ENCODE measurements at regions not wholly inside any gene's neighbourhood (a gene's known extent, or its start where the extent isn't known, plus 50 kb on each side); places are given as distances from the start of the nearest gene placed in this dataset.
"Not testable (repeated sequence)": the region's sequence is repeated elsewhere in the genome, so short reads cannot be mapped to it uniquely, and the experiment has no call there.

DNA sequence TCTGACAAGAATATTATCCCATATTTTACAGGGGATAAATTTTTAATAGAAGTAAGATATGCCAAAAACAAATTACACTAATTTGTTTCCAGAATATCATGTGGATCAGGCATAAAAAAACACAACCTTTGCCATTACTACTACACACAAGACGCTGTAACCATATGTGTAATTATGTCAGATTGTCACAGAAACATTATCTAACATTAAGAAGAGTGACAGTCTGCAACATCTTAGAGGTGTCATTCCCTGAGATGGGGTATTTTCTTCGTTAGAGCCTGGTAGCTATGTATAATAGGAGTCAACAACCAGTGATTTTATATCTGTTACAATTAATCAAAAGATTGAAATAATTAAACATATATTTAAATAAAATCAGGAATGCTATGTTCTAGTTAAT, 518.9 kb downstream of the RERGL start:
- intact Hi-C loops (cut with DNase I) = no loop called here
- DNase-seq (ENCODE audit: low spot score) = no peak

DNA sequence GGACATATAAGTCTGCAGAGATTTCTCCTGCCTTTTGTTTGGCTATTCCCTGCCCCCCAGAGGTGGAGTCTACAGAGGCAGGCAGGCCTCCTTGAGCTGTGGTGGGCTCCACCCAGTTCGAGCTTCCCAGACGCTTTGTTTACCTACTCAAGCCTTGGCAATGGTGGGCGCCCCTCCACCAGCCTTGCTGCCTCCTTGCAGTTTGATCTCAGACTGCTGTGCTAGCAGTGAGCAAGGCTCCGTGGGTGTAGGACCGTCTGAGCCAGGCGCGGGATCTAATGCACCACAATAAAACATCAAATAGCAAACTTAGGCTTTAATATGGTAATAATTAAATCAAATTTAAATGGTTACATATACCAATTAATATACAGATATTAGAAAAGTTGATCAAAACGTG, 525.4 kb downstream of the RERGL start:
- peak; percentile 74 for DNase-seq (ENCODE audit: low spot score)
- intact Hi-C loops (cut with DNase I) = not testable (repeated sequence)

- DNase-seq (ENCODE audit: low spot score) = no peak
- intact Hi-C loops (cut with DNase I) = no loop called here
Measured at GRCh38 chr12:17550011-17550410, 540.0 kb downstream of the RERGL start.

GRCh38 chr12:17540921-17541320, 549.1 kb downstream of the RERGL start:
- intact Hi-C loops (cut with DNase I) = no loop called here
- DNase-seq (ENCODE audit: low spot score) = no peak

DNA sequence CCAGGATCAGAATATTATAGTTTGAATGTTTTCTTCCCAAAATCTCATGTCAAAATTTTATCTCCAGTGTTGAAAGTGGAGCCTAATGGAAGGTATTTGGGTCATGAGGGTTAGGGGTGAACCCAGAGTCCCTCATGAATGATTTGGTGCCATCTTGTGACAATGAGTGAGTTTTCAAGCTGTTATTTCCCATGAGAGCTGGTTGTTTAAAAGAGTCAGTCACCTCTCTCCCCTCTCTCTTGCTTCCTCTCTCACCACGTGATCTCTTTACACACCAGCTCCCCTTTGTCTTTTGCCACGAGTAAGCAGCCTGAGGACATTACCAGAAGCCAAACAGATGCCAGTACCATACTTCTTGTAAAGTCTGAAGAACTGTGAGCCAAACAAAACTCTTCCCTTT, 561.6 kb downstream of the RERGL start:
- intact Hi-C loops (cut with DNase I) = no loop called here

DNA sequence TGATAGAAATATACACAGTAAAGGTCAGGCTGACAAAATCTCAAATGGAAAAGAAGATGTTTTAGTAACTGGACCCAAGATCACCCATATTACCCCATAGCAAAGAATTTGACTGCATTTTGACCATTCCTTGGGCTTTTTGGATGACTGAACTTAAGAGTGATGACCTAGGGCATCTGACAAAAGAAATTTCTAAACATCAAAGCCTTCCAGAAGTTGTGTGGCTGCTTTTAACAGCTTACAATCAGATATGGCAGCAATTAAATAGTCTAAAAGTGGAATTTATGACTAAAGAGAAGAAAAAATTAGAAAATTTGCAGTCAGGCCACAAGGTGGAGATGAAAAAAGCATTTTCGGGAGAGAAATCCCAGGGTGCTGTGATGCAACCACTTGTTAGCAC, 563.0 kb downstream of the RERGL start:
- intact Hi-C loops (cut with DNase I) = no loop called here
- DNase-seq (ENCODE audit: low spot score) = no peak

More for the DNA sequence above, 561.6 kb downstream of the RERGL start:
- DNase-seq (ENCODE audit: low spot score) = no peak

GRCh38 chr12:17511369-17511768, 578.6 kb downstream of the RERGL start:
- intact Hi-C loops (cut with DNase I) = no loop called here
- no peak for DNase-seq (ENCODE audit: low spot score)

DNA sequence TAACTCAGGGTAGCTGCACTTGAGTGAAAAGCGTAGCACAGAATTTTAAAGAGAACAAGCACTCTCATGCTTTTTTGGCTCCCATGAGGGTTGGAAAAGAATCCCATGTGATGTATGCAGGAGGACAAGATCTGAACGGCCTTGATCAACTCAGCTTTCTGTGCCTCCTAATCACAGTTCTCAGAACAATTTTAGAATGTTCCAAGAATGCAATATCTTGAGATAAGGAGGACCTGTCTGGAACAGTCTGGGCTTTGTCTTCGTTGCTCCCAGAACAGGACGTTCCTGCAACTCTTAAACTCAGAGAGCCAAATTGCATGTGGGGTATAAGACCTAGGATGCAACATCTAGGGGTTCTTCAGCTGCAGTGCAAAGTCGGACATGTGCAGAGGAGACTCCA, 582.7 kb downstream of the RERGL start:
- DNase-seq (ENCODE audit: low spot score) = no peak
- intact Hi-C loops (cut with DNase I) = no loop called here

- intact Hi-C loops (cut with DNase I) = no loop called here
- DNase-seq (ENCODE audit: low spot score) = no peak
Measured at GRCh38 chr12:17503742-17504141, 586.3 kb downstream of the RERGL start.

DNA sequence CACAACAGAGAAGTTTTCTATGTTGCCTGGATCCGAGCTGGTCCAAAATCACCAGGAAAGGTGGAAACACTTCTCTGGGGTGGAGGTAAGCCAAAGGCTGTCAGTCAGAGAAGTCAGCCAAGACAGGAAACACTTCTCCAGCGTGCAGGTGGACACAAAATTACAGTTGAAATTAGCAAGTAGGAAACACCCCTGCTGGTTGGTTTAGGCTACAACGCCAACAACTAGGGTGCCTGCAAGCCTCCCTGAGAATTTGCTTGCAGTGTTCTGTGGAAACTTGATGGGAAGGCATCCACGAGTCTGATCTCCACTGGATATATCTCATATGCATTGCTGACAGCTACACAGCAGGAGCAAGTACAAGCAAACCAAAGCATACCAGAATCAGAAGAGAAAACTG, 600.5 kb downstream of the RERGL start:
- intact Hi-C loops (cut with DNase I) = no loop called here
- DNase-seq (ENCODE audit: low spot score) = no peak

DNA sequence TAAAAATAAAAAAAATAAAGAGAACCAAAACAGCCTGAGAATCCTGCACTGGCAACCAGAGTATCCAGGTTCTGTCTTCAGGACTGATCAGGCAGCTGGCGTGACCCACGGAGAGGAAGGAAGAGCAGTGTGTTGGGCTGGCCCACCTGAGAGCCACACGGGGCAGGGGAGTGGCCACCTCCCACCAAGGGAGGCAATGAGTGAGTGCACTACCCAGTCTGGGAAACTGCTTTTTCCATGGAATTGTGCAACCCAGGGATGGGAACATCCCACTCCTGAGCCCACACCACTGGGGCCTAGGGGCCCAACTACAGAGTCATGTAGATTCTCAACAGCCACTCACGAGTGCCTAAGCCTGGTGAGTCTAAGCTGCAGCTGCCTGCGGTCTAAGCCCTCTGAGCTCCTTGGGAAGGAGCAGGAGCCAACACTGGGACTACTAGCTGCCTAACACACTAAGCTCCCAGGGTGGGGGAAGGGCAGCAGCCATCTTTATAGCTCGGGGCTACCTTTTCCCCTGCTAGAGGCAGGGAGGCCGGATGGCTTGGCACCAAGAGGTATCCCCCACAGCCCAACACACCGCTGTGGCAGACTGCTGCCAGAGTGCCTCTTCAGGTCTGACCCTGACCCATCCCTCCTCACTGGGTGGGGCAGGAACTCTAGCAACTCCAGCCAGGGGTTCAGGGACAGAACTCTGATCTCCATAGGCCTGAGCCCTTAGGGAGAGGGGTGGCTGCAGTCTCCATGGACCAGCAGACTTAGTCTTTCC, 610.9 kb downstream of the RERGL start:
- intact Hi-C loops (cut with DNase I) = no loop called here
- DNase-seq (ENCODE audit: low spot score) = no peak

GRCh38 chr12:17470460-17470859, 619.5 kb downstream of the RERGL start:
- no peak for DNase-seq (ENCODE audit: low spot score)
- intact Hi-C loops (cut with DNase I) = no loop called here

DNA sequence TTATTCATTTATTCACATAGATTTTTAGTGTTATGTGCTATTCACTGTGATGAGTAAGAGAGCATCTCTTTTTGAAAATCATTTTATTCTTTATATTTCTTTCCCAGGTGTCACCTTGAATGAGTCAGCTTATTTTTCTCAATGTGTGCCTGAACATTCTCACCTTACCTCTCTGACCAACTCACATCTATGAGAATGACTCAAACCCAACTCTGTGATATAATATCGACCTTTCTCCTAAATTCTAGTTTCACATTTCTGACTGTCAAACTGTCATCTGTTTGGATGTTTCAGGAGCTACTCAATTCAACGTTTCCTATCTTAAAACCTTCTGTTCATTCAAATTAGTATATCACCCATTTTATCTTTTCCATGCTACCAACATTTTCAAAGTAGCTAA, 630.8 kb downstream of the RERGL start:
- intact Hi-C loops (cut with DNase I) = no loop called here
- DNase-seq (ENCODE audit: low spot score) = no peak

DNA sequence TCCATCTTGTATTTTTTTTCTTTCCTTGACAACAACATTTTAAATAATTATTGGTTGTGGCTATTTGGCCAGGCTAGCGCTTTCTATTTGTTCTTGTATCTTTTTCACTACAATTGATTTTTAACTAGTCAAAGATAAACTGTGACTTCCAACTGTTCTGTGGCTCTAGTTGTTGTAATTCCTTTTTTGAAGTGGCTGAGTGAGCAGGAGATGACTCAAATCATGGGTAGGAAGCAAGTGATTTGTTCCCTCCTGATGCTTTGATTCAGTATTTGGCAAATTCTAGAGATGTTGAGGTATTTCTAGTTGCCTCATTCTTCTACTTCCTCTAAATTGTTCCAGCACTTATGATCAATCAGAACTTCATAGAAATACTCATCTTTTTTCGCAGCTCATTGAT, 633.5 kb downstream of the RERGL start:
- no peak for DNase-seq (ENCODE audit: low spot score)
- intact Hi-C loops (cut with DNase I) = no loop called here

DNA sequence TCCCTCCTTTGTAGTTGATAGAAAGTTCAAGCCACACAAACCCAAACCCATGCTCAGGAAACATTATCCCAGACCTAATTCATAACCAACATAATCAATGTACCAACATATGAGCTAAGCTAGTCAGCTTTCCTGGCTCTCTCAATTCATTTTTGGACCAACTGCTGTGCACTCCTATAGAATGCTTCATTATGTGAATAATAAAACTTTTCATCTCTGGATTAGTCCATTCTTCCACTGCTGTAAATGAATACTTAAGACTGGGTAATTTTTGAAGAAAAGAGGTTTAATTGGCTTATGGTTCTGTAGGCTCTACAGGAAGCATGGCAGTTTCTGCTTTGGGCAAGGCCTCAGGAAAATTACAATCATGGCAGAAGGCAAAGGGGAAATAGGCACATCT, 651.9 kb downstream of the RERGL start:
- intact Hi-C loops (cut with DNase I) = no loop called here
- DNase-seq (ENCODE audit: low spot score) = no peak

- peak; percentile 60 for DNase-seq (ENCODE audit: low spot score)
- intact Hi-C loops (cut with DNase I) = no loop called here
Measured at GRCh38 chr12:17416748-17417147, 673.2 kb downstream of the RERGL start.

DNA sequence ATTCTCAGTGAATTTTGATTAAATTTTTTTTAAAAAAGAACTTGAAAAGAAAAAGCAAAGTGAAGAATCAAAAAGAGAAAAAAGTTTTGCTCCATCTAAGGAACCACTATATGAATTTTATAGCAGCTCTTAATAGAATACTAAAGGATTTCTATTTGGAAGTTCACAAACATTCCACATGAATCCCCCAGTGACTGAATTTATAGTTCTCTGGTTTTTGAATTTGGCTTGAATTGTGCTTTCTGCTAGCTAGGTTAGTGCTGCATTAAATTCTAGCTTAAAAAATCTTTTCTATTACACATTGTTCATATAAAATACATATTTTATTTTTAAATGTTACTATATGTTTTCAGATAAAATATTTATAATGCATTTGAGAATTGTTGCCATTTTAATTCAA, 675.4 kb downstream of the RERGL start:
- no peak for DNase-seq (ENCODE audit: low spot score)
- intact Hi-C loops (cut with DNase I) = no loop called here

DNA sequence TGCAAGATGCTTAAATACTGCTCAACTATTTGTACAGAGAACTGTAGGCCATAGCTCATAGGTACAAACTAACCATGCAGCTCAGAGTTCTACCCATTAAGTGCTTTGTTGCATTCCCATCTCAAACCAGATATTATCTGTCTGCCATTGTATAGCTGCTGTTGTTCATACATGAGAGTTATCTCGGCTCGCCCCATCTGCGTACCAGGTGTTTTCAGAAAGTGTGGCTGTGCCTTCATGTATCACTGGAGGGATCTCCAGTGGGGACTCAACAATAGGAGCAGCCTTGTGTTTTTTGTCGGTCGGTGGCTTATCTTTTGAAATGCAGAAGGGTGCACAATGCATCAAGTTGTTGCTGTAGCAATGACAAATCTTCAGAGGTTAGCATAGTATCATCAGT, 678.3 kb downstream of the RERGL start:
- no peak for DNase-seq (ENCODE audit: low spot score)
- intact Hi-C loops (cut with DNase I) = no loop called here

- no peak for DNase-seq (ENCODE audit: low spot score)
- intact Hi-C loops (cut with DNase I) = no loop called here
Measured at GRCh38 chr12:17388679-17389078, 701.3 kb downstream of the RERGL start.

DNA sequence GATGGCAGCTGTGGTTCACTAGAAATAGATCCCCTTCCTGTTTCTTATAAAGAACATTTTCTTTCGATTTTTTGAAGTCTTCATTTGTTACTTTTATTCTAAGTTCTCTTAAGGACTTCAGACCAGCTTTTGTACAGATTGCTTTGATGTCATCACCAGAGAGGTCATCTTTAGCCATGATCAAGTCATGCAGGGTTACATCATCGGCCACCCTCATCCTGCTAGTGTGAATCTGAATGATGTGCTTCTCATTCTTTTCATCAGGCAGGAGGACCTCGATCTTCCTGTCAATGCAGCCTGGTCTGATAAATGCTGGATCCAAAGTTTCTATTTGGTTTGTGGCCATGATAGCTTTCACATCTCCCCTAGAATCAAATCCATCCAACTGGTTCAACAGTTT, 706.7 kb downstream of the RERGL start:
- DNase-seq (ENCODE audit: low spot score) = no peak
- intact Hi-C loops (cut with DNase I) = no loop called here

- no peak for DNase-seq (ENCODE audit: low spot score)
- intact Hi-C loops (cut with DNase I) = no loop called here
Measured at GRCh38 chr12:17381211-17381610, 708.8 kb downstream of the RERGL start.

- DNase-seq (ENCODE audit: low spot score) = no peak
- intact Hi-C loops (cut with DNase I) = no loop called here
Measured at GRCh38 chr12:17372508-17372907, 717.5 kb downstream of the RERGL start.

Measured in posterior vena cava (tissue), 2 donors.